IMR-90 (cell line): ENCODE measurements at regions not wholly inside any gene's neighbourhood (a gene's known extent, or its start where the extent isn't known, plus 50 kb on each side); places are given as distances from the start of the nearest gene placed in this dataset.

Experiments
- BHLHE40 ChIP-seq: fragments of 150-350 bp; IDR thresholded peaks from 2 replicates; pipeline ENCODE4 v1.6.1; 2016; ENCODE audit warnings: mild to moderate bottlenecking, low read depth, low read length
- CEBPB ChIP-seq: IDR thresholded peaks from 2 replicates; pipeline ENCODE4 v1.6.1; 2012; ENCODE audit warnings: low read depth, low read length, improper control_type of control experiment
- ELK1 ChIP-seq: fragments of 150-350 bp; IDR thresholded peaks from 2 replicates; pipeline ENCODE4 v1.6.1; 2016; ENCODE audit warnings: low read depth, mild to moderate bottlenecking, low read length, moderate library complexity, borderline replicate concordance
- FOS ChIP-seq: fragments of 150-350 bp; IDR thresholded peaks from 2 replicates; pipeline ENCODE4 v1.6.1; 2016; ENCODE audit warnings: low read depth, low read length
- MAFK ChIP-seq: IDR thresholded peaks from 2 replicates; pipeline ENCODE4 v1.6.1; 2012; ENCODE audit warnings: low read depth, low read length, improper control_type of control experiment
- POLR2A ChIP-seq: IDR thresholded peaks from 2 replicates; pipeline ENCODE4 v1.6.1; 2012; ENCODE audit warnings: mild to moderate bottlenecking, low read depth, low read length
- RAD21 ChIP-seq: IDR thresholded peaks from 2 replicates; pipeline ENCODE4 v1.6.1; 2012; ENCODE audit warnings: low read length, improper control_type of control experiment
- SMC3 ChIP-seq: fragments of 150-350 bp; IDR thresholded peaks from 2 replicates; pipeline ENCODE4 v1.6.1; 2016; ENCODE audit warnings: low read depth, mild to moderate bottlenecking, antibody characterized with exemption, low read length, moderate library complexity
- TF ChIP-seq, protein P1 (sequence below): conservative IDR thresholded peaks from 2 replicates; pipeline ENCODE4 v1.5.1; 2012; ENCODE audit warnings: mild to moderate bottlenecking, low read depth, low read length, improper control_type of control experiment

GRCh38 chr5:159780246-159780645 lies 136.0 kb upstream of the ADRA1B start:
- no peak for TF ChIP-seq POLR2A
- TF ChIP-seq, protein P1, sequence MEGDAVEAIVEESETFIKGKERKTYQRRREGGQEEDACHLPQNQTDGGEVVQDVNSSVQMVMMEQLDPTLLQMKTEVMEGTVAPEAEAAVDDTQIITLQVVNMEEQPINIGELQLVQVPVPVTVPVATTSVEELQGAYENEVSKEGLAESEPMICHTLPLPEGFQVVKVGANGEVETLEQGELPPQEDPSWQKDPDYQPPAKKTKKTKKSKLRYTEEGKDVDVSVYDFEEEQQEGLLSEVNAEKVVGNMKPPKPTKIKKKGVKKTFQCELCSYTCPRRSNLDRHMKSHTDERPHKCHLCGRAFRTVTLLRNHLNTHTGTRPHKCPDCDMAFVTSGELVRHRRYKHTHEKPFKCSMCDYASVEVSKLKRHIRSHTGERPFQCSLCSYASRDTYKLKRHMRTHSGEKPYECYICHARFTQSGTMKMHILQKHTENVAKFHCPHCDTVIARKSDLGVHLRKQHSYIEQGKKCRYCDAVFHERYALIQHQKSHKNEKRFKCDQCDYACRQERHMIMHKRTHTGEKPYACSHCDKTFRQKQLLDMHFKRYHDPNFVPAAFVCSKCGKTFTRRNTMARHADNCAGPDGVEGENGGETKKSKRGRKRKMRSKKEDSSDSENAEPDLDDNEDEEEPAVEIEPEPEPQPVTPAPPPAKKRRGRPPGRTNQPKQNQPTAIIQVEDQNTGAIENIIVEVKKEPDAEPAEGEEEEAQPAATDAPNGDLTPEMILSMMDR = no peak
- TF ChIP-seq SMC3 = no peak
- no peak for TF ChIP-seq ELK1
- TF ChIP-seq BHLHE40 = no peak
- TF ChIP-seq RAD21 = no peak
- no peak for TF ChIP-seq CEBPB
- TF ChIP-seq MAFK = no peak
- no peak for TF ChIP-seq FOS
